HepG2 (cell line): ENCODE measurements at regions not wholly inside any gene's neighbourhood (a gene's known extent, or its start where the extent isn't known, plus 50 kb on each side); places are given as distances from the start of the nearest gene placed in this dataset.

Experiments used
- ATAC-seq: fragments of 200-7000 bp; cut with Tn5 transposase; 3 replicates; pipeline ENCODE4 v1.9.1; 2020; ENCODE audit warnings: mild to moderate bottlenecking, moderate library complexity
- BruUV-seq: library from RNA; stranded (reverse); fragments of 400-500 nt; replicated peaks from 2 replicates; lab custom pipeline; 2021; lab: Mats Ljungman, UMichigan
- CTCF ChIA-PET: fragments of 300-600 bp; formaldehyde crosslinking; extraction: SDS; loops from one replicate; lab custom pipeline; 2021; ENCODE audit warnings: low total read pairs, inconsistent platforms, low intra/inter-chr PET ratio; lab: Yijun Ruan, JAX
- POLR2A ChIA-PET: fragments of 350-600 bp; sonication (Branson Sonifier 250); formaldehyde crosslinking; loops from one replicate; lab custom pipeline; 2020; ENCODE audit warnings: antibody characterized with exemption, inconsistent platforms; lab: Yijun Ruan, JAX
- DNase-seq: peaks from one replicate; pipeline ENCODE4 v3.0.0-alpha.2; 2015; ENCODE audit warnings: low spot score
- FAIRE-seq: peaks from 3 replicates; lab custom pipeline; 2011; peaks lifted over from hg19 to GRCh38; lab: Jason Lieb, UNC
- H2AFZ ChIP-seq: one replicate; pipeline ENCODE4 v1.6.1; 2011; ENCODE audit warnings: low read length, inconsistent platforms
- H3K27ac ChIP-seq: fragments of 300-600 bp; 3 replicates; pipeline ENCODE4 v1.8.0; 2011; ENCODE audit warnings: mixed run types, mild to moderate bottlenecking, mixed read lengths, low read length, inconsistent platforms; ENCODE audit not compliant: insufficient read depth; ENCODE audit errors: extremely low read length
- H3K27me3 ChIP-seq, 2 experiments: fragments of 200-600 bp in 1 of 2; 2 replicates in 1 of 2; 3 replicates in 1 of 2; pipeline versions ENCODE4 v1.6.0 to v1.8.0; 2011; ENCODE audit warnings: low read length in 2 of 2, mild to moderate bottlenecking in 2 of 2, moderate library complexity in 2 of 2, inconsistent platforms in 1 of 2; ENCODE audit not compliant: insufficient read depth in 2 of 2, control insufficient read depth in 1 of 2
- H3K36me3 ChIP-seq, 2 experiments: fragments of 200-600 bp in 1 of 2; replicated peaks in 1 of 2; 2 replicates in 1 of 2; 3 replicates in 1 of 2; pipeline versions ENCODE4 v1.5.1 to v1.8.0; 2011; ENCODE audit warnings: low read length in 2 of 2, inconsistent platforms in 1 of 2; ENCODE audit not compliant: insufficient read depth in 2 of 2, control insufficient read depth in 1 of 2
- H3K4me1 ChIP-seq: 2 replicates; pipeline ENCODE4 v1.5.1; 2012; ENCODE audit warnings: low read length, inconsistent platforms; ENCODE audit not compliant: insufficient read depth
- H3K4me2 ChIP-seq: 2 replicates; pipeline ENCODE4 v1.6.0; 2011; ENCODE audit warnings: low read depth, low read length, inconsistent platforms
- H3K4me3 ChIP-seq, 3 experiments: fragments of 200-600 bp in 1 of 3; sonication (generic), shearing (Covaris generic) in 1 of 3; replicated peaks in 1 of 3; 2 replicates each; pipeline ENCODE4 v1.5.1; 2011 to 2016; ENCODE audit warnings: low read length in 3 of 3, inconsistent platforms in 2 of 3, low read depth in 2 of 3, mild to moderate bottlenecking in 2 of 3, control low read depth in 1 of 3, mixed read lengths in 1 of 3; ENCODE audit not compliant: insufficient read depth in 1 of 3
- H3K79me2 ChIP-seq: one replicate; pipeline ENCODE4 v1.6.1; 2011; ENCODE audit warnings: low read length, inconsistent platforms; ENCODE audit not compliant: insufficient read depth
- H3K9ac ChIP-seq: 2 replicates; pipeline ENCODE4 v1.6.0; 2011; ENCODE audit warnings: mild to moderate bottlenecking, low read depth, low read length, inconsistent platforms; ENCODE audit not compliant: insufficient read depth
- H3K9me3 ChIP-seq: 2 replicates; pipeline ENCODE4 v1.5.1; 2012; ENCODE audit warnings: mild to moderate bottlenecking, low read length
- H4K20me1 ChIP-seq: 2 replicates; pipeline ENCODE4 v1.6.0; 2011; ENCODE audit warnings: inconsistent platforms, mild to moderate bottlenecking, low read length, moderate library complexity; ENCODE audit not compliant: insufficient read depth
- CENPBD1 ChIP-seq: sonication (generic); formaldehyde crosslinking; IDR thresholded peaks from 2 replicates; pipeline ENCODE4 v1.8.0; 2022; ENCODE audit warnings: missing genetic modification reagents, low read depth, mild to moderate bottlenecking, borderline replicate concordance
- CREB1 ChIP-seq, 2 experiments: fragments of 450-650 bp in 1 of 2; IDR thresholded peaks; 2 replicates each; pipeline ENCODE4 v1.6.1; 2016 to 2017; ENCODE audit warnings: control low read depth in 1 of 2, mild to moderate bottlenecking in 1 of 2, missing compliant biosample characterization in 1 of 2, missing genetic modification characterization in 1 of 2
- SMAD1 ChIP-seq: sonication (generic); formaldehyde crosslinking; IDR thresholded peaks from 2 replicates; pipeline ENCODE4 v1.4.0; 2020; ENCODE audit warnings: missing genetic modification reagents, low read depth, mild to moderate bottlenecking, borderline replicate concordance
- YY1 ChIP-seq: IDR thresholded peaks from 2 replicates; pipeline ENCODE4 v1.6.1; 2011; ENCODE audit warnings: low read length, low read depth, moderate library complexity, mild to moderate bottlenecking; ENCODE audit not compliant: insufficient read depth, insufficient replicate concordance
- WGBS: methylation state at CpG from one replicate; pipeline ENCODE4 v1.1.6; 2017; ENCODE audit warnings: low lambda C conversion rate; 5-methylcytosine and 5-hydroxymethylcytosine counted together
- in situ Hi-C: cut with HindIII; loops from 2 replicates; pipeline ENCODE4 v1.10.0; 2017; ENCODE audit warnings: low pct_unique_long_range_greater_than_20kb; ENCODE audit not compliant: extremely low pct_ligation_motif_present
- intact Hi-C: fragments of 100-400 bp; cut with micrococcal nuclease; formaldehyde crosslinking; loops from one replicate; pipeline ENCODE4 v1.10.0; 2022; ENCODE audit not compliant: unreplicated experiment
- TF ChIP-seq, protein P1 (sequence below): fragments of 450-650 bp; IDR thresholded peaks from 2 replicates; pipeline ENCODE4 v1.6.1; 2017; ENCODE audit warnings: mild to moderate bottlenecking

DNA sequence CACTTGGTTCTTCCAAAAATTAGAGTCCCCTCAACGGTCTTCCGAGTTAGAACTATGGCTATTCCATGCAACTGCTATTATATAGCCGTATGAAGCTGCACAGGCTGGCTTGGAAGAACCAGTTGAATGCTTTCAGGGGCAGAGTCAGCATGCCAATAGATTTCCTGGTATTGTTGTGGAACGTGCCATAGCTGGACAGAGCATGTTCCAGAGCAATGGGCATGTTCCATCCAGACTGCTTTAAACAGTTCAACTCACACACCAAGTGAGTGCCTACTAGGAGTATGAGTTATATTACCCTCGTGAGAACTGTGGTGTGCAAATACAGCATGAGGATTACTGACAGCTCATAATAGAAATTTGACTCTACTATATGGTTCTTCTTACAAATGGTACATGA lies 682.0 kb downstream of the SATB2 start (continued):
- TF ChIP-seq, protein P1, sequence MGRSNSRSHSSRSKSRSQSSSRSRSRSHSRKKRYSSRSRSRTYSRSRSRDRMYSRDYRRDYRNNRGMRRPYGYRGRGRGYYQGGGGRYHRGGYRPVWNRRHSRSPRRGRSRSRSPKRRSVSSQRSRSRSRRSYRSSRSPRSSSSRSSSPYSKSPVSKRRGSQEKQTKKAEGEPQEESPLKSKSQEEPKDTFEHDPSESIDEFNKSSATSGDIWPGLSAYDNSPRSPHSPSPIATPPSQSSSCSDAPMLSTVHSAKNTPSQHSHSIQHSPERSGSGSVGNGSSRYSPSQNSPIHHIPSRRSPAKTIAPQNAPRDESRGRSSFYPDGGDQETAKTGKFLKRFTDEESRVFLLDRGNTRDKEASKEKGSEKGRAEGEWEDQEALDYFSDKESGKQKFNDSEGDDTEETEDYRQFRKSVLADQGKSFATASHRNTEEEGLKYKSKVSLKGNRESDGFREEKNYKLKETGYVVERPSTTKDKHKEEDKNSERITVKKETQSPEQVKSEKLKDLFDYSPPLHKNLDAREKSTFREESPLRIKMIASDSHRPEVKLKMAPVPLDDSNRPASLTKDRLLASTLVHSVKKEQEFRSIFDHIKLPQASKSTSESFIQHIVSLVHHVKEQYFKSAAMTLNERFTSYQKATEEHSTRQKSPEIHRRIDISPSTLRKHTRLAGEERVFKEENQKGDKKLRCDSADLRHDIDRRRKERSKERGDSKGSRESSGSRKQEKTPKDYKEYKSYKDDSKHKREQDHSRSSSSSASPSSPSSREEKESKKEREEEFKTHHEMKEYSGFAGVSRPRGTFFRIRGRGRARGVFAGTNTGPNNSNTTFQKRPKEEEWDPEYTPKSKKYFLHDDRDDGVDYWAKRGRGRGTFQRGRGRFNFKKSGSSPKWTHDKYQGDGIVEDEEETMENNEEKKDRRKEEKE = no peak
- TF ChIP-seq SMAD1 (CRISPR knock-in tag) = no peak

DNA sequence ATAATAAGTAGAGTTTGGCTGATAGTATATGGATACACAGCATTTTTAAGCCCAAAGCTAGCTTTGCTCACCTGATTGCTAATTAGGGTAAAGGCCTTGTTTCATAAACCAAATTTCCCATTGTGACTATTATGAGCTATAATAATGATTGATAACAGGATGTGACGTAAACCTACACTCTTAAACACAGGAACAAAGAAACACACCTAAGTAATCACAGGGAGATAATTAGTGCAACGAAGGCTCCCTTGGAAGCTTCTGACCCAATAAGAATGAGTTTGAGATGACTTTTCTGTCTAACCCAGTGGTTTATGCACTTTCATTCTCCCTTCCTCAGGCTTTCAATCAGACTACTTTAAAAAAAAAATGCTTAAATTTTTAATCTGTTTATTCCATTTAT lies 683.2 kb downstream of the SATB2 start:
- H3K79me2 ChIP-seq = no peaks in the 10 kb centered on the region
- WGBS = 9% methylated on average over 2 of the region's 2 CpGs
- H4K20me1 ChIP-seq = no peaks in the 10 kb centered on the region
- peak; percentile 41; the same call in 1 of the 2 replicates for TF ChIP-seq CREB1 (IDR thresholded peaks at IDR 0.05)
- no peak for TF ChIP-seq CREB1 (CRISPR knock-in tag; IDR thresholded peaks at IDR 0.05)
- TF ChIP-seq CENPBD1 (CRISPR knock-in tag) = no peak
- TF ChIP-seq YY1 = no peak
- FAIRE-seq (no peak), DNase-seq (no peak), ATAC-seq (no peak)
- H3K27me3 ChIP-seq = no peaks in the 10 kb centered on the region
- no TSS peak for BruUV-seq
- intact Hi-C loops (no loop called here), in situ Hi-C loops (no loop called here)
- no peaks in the 10 kb centered on the region for H3K4me1 ChIP-seq
- no peak overlapping the region for H3K4me2 ChIP-seq
- no peak overlapping the region for H3K9ac ChIP-seq
- H3K9me3 ChIP-seq = no peaks in the 10 kb centered on the region
- H3K36me3 ChIP-seq = no peaks in the 10 kb centered on the region
- no peak overlapping the region for H3K4me3 ChIP-seq
- no peak overlapping the region for H3K27ac ChIP-seq
- H2AFZ ChIP-seq = no peak overlapping the region
- ChIA-PET CTCF (no interaction called here), POLR2A (no interaction called here)
